ENCODE measurements at regions not wholly inside any gene's neighbourhood (a gene's known extent, or its start where the extent isn't known, plus 50 kb on each side); places are given as distances from the start of the nearest gene placed in this dataset.
"Not testable (repeated sequence)": the region's sequence is repeated elsewhere in the genome, so short reads cannot be mapped to it uniquely, and the experiment has no call there.

- not testable (repeated sequence) for TF ChIP-seq CTCF, POLR2AphosphoS5 (IDR thresholded peaks at IDR 0.05)
Measured at GRCh38 chr13:22961342-22961741, 219.4 kb upstream of the SGCG start.
